ENCODE measurements at regions not wholly inside any gene's neighbourhood (a gene's known extent, or its start where the extent isn't known, plus 50 kb on each side); places are given as distances from the start of the nearest gene placed in this dataset.

- Histone ChIP-seq H3K4me3 (no peak overlapping the region), H3K27ac (no peak overlapping the region), H3K36me3 (no peaks in the 10 kb centered on the region), H3K4me1 (peaks cover 0 to 9% (median 4%) of the 10 kb centered on the region in 3 donors), H3K9me3 (no peaks in the 10 kb centered on the region), H3K27me3 (no peaks in the 10 kb centered on the region)
- intact Hi-C loops (cut with DNase I), result no loop called here
- TF ChIP-seq POLR2A (IDR thresholded peaks at IDR 0.05) (no peak), CTCF (IDR thresholded peaks at IDR 0.05) (no peak)
- DNase-seq, result no peak
- 52 to 60% methylated on average over 3 of the region's 3 CpGs for WGBS, 2 donors
Measured at GRCh38 chr2:19577723-19578122, 219.3 kb upstream of the OSR1 start.

GRCh38 chr2:19576411-19576810, 218.0 kb upstream of the OSR1 start:
- H3K27me3 ChIP-seq, result no peaks in the 10 kb centered on the region
- DNase-seq, result no peak
- H3K4me1 ChIP-seq, result peaks cover 0 to 13% (median 4%) of the 10 kb centered on the region in 3 donors
- no peak overlapping the region for H3K4me3 ChIP-seq
- intact Hi-C loops (cut with DNase I), result no loop called here
- H3K9me3 ChIP-seq, result no peaks in the 10 kb centered on the region
- TF ChIP-seq POLR2A (IDR thresholded peaks at IDR 0.05) (no peak), CTCF (IDR thresholded peaks at IDR 0.05) (no peak)
- no peak overlapping the region for H3K27ac ChIP-seq
- no peaks in the 10 kb centered on the region for H3K36me3 ChIP-seq
- WGBS, 2 donors, result 23 to 42% methylated on average over 3 of the region's 3 CpGs

GRCh38 chr2:19575641-19576040, 217.2 kb upstream of the OSR1 start:
- intact Hi-C loops (cut with DNase I), result no loop called here
- Histone ChIP-seq H3K36me3 (no peaks in the 10 kb centered on the region), H3K27ac (no peak overlapping the region), H3K4me3 (no peak overlapping the region), H3K27me3 (no peaks in the 10 kb centered on the region), H3K4me1 (peaks cover 0 to 13% (median 4%) of the 10 kb centered on the region in 3 donors), H3K9me3 (no peaks in the 10 kb centered on the region)
- DNase-seq, result no peak
- TF ChIP-seq CTCF (IDR thresholded peaks at IDR 0.05), result no peak
- TF ChIP-seq POLR2A (IDR thresholded peaks at IDR 0.05), result no peak

GRCh38 chr2:19574778-19575260, 216.4 kb upstream of the OSR1 start:
- no peaks in the 10 kb centered on the region for H3K36me3 ChIP-seq
- H3K27ac ChIP-seq, result no peak overlapping the region
- no peaks in the 10 kb centered on the region for H3K27me3 ChIP-seq
- H3K4me3 ChIP-seq, result no peak overlapping the region
- peaks cover 0 to 13% (median 4%) of the 10 kb centered on the region in 3 donors for H3K4me1 ChIP-seq
- WGBS, 2 donors, result 14 to 41% methylated on average over 5 of the region's 5 CpGs
- no peaks in the 10 kb centered on the region for H3K9me3 ChIP-seq
- TF ChIP-seq CTCF (IDR thresholded peaks at IDR 0.05) (no peak), POLR2A (IDR thresholded peaks at IDR 0.05) (no peak)
- no peak for DNase-seq
- intact Hi-C loops (cut with DNase I), result no loop called here

GRCh38 chr2:19573784-19574183, 215.4 kb upstream of the OSR1 start:
- 100% methylated on average over 1 of the region's 1 CpG for WGBS, 2 donors
- peaks cover 0 to 13% (median 4%) of the 10 kb centered on the region in 3 donors for H3K4me1 ChIP-seq
- TF ChIP-seq CTCF (IDR thresholded peaks at IDR 0.05), result no peak
- TF ChIP-seq POLR2A (IDR thresholded peaks at IDR 0.05), result no peak
- intact Hi-C loops (cut with DNase I), result no loop called here
- H3K9me3 ChIP-seq, result no peaks in the 10 kb centered on the region
- no peak overlapping the region for H3K27ac ChIP-seq
- DNase-seq, result no peak
- H3K36me3 ChIP-seq, result no peaks in the 10 kb centered on the region
- H3K27me3 ChIP-seq, result no peaks in the 10 kb centered on the region
- no peak overlapping the region for H3K4me3 ChIP-seq

All from esophagus squamous epithelium (tissue), 5 donors.